ENCODE measurements at regions not wholly inside any gene's neighbourhood (a gene's known extent, or its start where the extent isn't known, plus 50 kb on each side); places are given as distances from the start of the nearest gene placed in this dataset.

- DNase-seq (ENCODE audit: low read depth in 2 of 2): no peak
Observed at GRCh38 chr12:75840994-75841355, 190.6 kb downstream of the PHLDA1 start.

GRCh38 chr12:75838309-75838708 lies 193.3 kb downstream of the PHLDA1 start:
- DNase-seq (ENCODE audit: low read depth in 2 of 2): no peak

GRCh38 chr12:75837700-75838099 lies 193.9 kb downstream of the PHLDA1 start:
- DNase-seq (ENCODE audit: low read depth in 2 of 2): no peak

- no peak for DNase-seq (ENCODE audit: low read depth in 2 of 2)
Observed at GRCh38 chr12:75836533-75836932, 195.0 kb downstream of the PHLDA1 start.

- no peak for DNase-seq (ENCODE audit: low read depth in 2 of 2)
Observed at GRCh38 chr12:75834591-75834990, 197.0 kb downstream of the PHLDA1 start.

DNA sequence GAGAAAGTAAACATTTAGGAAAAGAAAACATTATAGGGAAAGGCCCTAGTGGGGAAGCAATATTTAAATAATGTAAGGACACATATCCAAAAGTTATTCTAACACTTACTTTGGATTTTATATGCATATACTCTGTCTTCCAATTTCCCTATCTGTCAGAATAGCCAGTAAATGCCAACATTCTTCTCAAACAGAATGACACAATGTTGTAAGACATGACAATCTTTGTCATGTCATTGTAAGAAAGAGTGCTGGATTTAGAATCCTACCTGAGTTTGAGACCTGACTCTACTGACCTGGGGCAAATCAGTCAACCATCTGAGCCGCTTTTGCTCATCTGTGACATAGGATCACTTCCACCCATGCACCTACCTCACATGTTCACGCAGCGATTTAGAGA lies 198.3 kb downstream of the PHLDA1 start:
- DNase-seq (ENCODE audit: low read depth in 2 of 2): no peak

DNA sequence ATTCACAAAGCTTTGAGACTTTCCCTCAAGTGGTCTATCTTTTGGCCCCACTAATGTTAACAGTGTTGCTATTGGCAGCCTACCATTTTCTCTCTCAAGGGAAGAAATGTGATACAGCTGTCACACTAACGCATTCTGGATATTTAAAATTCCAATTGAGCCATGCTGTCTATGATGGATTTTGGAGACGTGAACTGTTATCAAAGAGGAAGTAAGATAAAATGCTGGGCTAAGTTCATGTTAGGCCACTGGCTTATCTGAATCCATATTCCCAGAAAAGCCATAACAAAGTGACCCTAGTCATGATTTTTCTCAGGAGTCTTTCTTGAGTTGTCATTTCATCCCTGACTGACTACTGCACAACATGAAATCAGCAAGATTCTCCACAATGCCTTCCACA lies 200.2 kb downstream of the PHLDA1 start:
- no peak for DNase-seq (ENCODE audit: low read depth in 2 of 2)

DNA sequence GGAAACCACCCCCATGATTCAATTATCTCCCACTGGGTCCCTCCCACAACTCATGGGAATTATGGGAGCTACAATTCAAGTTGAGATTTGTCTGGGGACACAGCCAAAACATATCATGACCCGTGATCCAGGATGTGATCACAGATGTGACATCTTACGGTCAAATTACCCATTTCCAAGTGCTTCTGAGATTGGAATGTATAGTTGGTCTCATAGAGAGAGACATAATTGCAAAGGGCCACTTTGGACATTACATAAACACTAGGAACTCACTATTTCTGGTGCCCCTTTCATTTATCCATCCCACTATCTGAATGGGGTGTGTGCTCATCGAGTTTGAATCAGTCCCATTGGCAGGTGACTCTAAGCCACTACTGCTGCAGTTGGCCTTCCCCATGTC lies 204.5 kb downstream of the PHLDA1 start:
- no peak for DNase-seq (ENCODE audit: low read depth in 2 of 2)

- DNase-seq (ENCODE audit: low read depth in 2 of 2): no peak
Observed at GRCh38 chr12:75825686-75826085, 205.9 kb downstream of the PHLDA1 start.

DNA sequence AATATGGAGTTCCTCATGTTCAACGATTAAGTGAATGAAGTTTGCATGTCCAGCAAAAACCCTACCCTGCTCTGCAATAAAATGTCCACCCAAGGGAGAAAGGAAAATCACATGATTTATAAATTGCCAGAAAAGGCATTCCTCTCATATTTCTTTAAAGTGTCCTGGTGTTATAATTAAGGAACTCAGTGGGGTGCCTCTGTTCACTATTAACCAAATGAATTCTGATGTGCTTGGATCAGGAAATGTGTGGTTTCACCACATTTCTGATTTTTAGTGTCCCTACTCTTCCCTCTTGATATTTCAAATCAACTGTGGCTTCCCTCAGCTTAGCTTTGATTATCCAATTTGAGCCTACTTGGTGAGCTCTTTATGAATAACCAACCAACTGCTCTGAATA lies 208.1 kb downstream of the PHLDA1 start:
- DNase-seq (ENCODE audit: low read depth in 2 of 2): no peak

- no peak for DNase-seq (ENCODE audit: low read depth in 2 of 2)
Observed at GRCh38 chr12:75822416-75822815, 209.2 kb downstream of the PHLDA1 start.

DNA sequence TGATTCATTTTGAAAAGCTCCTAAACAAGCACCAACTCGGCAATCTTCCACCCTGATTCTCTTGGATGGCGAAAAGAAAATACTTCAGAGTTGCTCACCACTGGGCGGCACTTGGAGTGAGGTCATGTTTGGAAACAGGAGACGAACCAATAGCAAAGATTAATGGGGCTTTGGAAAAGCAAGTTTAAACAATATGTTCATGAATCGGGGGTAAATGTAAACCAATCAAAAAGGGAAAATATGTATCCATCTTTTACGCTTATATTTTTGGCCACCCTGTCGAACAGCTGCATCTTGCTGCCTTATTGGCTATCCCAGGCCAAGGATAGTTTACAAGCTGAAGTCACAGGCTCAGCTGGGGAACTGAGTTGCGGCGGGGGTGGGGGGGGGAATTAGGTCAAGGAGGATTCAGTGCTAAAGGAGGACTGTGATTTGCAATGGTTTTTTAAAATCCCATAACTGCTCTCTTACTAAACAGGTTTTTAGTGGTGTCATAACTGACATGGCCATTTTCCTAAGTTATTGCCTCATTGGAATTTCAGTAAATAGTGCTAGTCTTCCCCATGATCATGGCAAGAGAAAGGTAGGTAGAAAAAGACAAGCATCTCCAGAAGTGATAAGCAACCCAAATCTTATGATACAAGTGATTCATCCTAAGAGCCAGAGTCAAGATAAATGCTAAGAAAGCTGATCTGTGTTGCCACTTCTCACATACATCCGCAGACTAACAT lies 210.6 kb downstream of the PHLDA1 start:
- no peak for DNase-seq (ENCODE audit: low read depth in 2 of 2)

DNA sequence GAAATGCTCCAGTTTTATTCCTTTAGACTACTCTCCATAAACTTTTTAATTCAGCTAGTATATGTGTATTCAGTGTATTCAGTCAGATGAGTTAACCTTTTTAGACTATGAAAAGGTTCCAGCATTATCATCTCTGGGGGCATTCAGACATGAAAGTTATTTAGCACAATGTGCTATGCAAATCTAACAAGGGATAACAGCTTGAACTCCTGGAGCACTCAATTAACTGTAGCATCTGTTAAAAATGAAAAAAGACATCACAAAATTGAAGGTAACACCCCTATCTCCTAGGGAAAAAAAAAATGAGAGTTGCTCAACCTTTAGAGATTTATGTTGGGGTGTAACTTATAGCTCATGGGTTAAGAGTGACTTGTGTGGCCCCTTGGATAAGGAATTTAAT lies 211.5 kb downstream of the PHLDA1 start:
- no peak for DNase-seq (ENCODE audit: low read depth in 2 of 2)

DNA sequence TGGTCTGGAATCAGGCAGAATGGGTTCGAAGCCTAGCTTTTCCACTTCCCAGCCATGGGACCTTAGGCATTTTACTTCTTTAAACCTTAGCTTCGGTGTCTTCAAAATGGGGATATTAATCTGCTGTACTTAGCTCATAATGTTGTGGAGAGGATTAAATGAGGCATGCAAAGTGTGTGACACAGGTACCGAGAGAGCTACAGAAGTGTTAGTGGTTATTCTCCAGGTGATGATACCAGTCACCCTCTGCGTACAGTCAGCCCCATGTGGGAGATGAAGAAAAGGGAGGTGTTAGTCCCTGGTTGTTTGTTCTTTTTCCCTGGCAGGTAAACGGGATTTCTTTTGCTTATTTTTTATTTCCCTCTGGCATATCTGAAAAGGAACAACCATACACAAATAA lies 212.1 kb downstream of the PHLDA1 start:
- no peak for DNase-seq (ENCODE audit: low read depth in 2 of 2)

GRCh38 chr12:75818863-75819262 lies 212.7 kb downstream of the PHLDA1 start:
- no peak for DNase-seq (ENCODE audit: low read depth in 2 of 2)

GRCh38 chr12:75816897-75817296 lies 214.7 kb downstream of the PHLDA1 start:
- DNase-seq (ENCODE audit: low read depth in 2 of 2): no peak

- no peak for DNase-seq (ENCODE audit: low read depth in 2 of 2)
Observed at GRCh38 chr12:75815756-75816155, 215.8 kb downstream of the PHLDA1 start.

DNA sequence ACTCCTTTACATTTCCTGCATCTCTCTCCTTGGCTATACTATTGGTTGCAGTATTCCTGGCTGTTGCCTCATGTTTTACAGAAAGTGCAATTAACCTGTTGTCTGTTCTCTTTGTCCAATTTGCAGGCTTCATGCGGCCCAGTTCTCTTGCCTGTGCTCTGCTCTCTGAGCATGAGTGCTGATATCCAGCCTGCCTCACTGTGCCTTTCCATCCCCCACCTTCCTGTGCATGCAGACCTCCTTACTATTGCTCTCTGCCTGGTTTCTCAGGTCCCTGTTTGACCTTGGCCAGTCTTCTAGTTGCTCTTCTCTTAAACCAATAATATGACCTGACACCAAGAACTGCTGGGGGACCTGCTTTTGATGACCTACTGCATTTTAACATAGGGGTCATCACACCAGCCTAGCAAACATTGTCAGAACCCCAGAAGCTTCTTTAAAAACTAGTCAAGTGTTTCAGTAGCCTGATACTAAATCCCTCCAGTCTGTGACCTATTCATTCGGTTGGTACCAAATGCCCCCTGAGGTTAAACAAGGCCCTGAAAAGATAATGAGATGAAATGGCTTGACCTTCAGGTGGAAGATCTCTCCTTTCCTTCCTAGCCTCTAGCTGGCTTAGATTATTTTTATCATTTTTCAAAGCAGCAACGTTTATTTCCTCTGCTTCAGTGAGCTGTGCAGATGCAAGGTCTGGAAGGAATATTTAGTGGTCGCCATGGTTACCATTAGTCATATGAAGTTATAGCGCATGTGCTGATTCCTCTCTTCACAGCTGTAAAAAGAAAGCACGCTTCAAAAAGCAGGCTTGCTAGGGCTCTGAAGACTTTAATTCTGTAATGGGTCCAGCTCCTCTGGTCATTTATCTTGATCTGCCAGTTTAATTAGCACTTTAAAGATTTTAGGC lies 216.5 kb downstream of the PHLDA1 start:
- DNase-seq (ENCODE audit: low read depth in 2 of 2): no peak

- DNase-seq (ENCODE audit: low read depth in 2 of 2): no peak
Observed at GRCh38 chr12:75813072-75813471, 218.5 kb downstream of the PHLDA1 start.

GRCh38 chr12:75812271-75813018 lies 219.1 kb downstream of the PHLDA1 start:
- DNase-seq (ENCODE audit: low read depth in 2 of 2): no peak

- no peak for DNase-seq (ENCODE audit: low read depth in 2 of 2)
Observed at GRCh38 chr12:75809746-75810145, 221.8 kb downstream of the PHLDA1 start.

DNA sequence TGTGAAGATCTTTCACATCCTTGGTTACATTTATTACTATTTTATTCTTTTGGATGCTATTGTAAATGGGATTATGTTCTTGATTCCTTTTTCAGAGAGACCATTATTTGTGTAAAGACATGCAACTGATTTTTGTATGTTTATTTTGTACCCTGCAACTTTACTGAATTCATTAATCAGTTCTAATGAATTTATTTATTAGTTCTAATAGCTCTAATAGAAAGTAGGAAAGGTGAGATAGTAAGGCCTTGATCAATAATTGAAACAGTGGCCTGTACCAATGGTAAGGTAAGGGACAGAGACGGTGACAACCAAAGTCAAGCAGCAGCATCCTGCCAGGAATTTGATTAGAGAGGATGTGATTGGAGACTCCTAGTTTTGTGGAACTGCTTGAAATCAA lies 224.1 kb downstream of the PHLDA1 start:
- no peak for DNase-seq (ENCODE audit: low read depth in 2 of 2)

DNA sequence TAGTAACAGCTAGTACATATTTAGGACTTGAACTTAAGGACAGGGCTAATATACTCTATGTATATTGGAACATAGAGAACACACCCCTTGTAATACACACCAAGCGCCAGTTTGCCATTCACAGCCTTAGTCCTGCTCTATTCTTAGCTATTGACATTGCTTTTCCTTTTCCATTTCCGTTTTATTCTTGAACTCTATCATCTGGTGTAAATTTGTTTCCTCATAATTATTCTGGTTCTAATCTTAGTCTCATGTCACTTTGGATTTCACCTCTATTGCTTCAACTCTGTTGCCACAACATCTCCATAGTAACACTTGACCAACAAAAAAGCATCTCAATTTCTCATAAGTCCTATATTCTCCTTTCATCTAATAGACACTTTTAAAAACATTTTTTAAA lies 225.7 kb downstream of the PHLDA1 start:
- no peak for DNase-seq (ENCODE audit: low read depth in 2 of 2)

Measured in stimulated activated CD4-positive, alpha-beta T cell treated with anti-CD3 and anti-CD28 coated beads, Interleukin-15, amount 100 ng/mL, for 48 hours (primary cell).